ENCODE measurements at regions not wholly inside any gene's neighbourhood (a gene's known extent, or its start where the extent isn't known, plus 50 kb on each side); places are given as distances from the start of the nearest gene placed in this dataset.
"Not testable (repeated sequence)": the region's sequence is repeated elsewhere in the genome, so short reads cannot be mapped to it uniquely, and the experiment has no call there.

DNA sequence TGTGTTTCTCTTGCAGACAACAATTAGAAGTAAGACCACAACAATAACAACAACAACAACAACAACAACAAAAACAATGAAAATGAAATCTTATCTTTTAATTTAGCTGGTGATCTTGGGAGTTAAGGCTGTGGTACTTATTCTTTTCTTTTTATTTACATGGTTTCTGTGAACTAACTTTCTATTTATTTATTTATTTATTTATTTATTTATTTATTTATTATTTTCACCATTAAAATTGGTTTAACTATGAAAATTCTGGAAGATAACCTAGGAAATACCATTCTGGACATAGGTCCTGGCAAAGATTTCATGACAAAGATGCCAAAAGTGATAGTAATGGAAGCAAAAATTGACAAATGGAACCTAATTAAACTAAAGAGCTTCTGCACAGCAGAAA lies 102.5 kb upstream of the PNPT1 start:
- H3K4me1 ChIP-seq (ENCODE audit: control insufficient read depth, extremely low read depth, insufficient read depth, low read length) = no peaks in the 10 kb centered on the region
- no peaks in the 10 kb centered on the region for H3K79me2 ChIP-seq (ENCODE audit: control insufficient read depth, insufficient read depth, low read length)
- H3K9ac ChIP-seq (ENCODE audit: control insufficient read depth, extremely low read depth, insufficient read depth, low read length) = no peak overlapping the region
- H3K9me1 ChIP-seq (ENCODE audit: control insufficient read depth, extremely low read depth, insufficient read depth, low read length) = no peaks in the 10 kb centered on the region
- no peak overlapping the region for H2AFZ ChIP-seq (ENCODE audit: control insufficient read depth, low read length)
- no peaks in the 10 kb centered on the region for H3K27me3 ChIP-seq (ENCODE audit: control insufficient read depth, extremely low read depth, insufficient read depth, low read length)
- no peak overlapping the region for H3K4me2 ChIP-seq (ENCODE audit: control insufficient read depth, extremely low read depth, insufficient read depth, low read depth, low read length)
- no peaks in the 10 kb centered on the region for H3K36me3 ChIP-seq (ENCODE audit: control insufficient read depth in 2 of 2, extremely low read depth in 1 of 2, insufficient read depth in 2 of 2, low read length in 2 of 2)
- no peaks in the 10 kb centered on the region for H4K20me1 ChIP-seq (ENCODE audit: control insufficient read depth, extremely low read depth, insufficient read depth, low read length)
- DNase-seq (ENCODE audit: low read depth, low spot score) = no peak
- H3K4me3 ChIP-seq (ENCODE audit: control insufficient read depth in 2 of 3, extremely low read depth in 1 of 3, insufficient read depth in 2 of 3, low read depth in 1 of 3, low read length in 3 of 3) = no peak overlapping the region
- no peak overlapping the region for H3K27ac ChIP-seq (ENCODE audit: control insufficient read depth, insufficient read depth, low read length)
- H3K9me3 ChIP-seq (ENCODE audit: control insufficient read depth, low read depth, low read length) = no peaks in the 10 kb centered on the region
- FAIRE-seq = no peak
- dilution Hi-C loops (cut with MboI; ENCODE audit: extremely low pct_ligation_motif_present, low sequenced_read_pairs) = no loop called here
- TF ChIP-seq, protein P1, sequence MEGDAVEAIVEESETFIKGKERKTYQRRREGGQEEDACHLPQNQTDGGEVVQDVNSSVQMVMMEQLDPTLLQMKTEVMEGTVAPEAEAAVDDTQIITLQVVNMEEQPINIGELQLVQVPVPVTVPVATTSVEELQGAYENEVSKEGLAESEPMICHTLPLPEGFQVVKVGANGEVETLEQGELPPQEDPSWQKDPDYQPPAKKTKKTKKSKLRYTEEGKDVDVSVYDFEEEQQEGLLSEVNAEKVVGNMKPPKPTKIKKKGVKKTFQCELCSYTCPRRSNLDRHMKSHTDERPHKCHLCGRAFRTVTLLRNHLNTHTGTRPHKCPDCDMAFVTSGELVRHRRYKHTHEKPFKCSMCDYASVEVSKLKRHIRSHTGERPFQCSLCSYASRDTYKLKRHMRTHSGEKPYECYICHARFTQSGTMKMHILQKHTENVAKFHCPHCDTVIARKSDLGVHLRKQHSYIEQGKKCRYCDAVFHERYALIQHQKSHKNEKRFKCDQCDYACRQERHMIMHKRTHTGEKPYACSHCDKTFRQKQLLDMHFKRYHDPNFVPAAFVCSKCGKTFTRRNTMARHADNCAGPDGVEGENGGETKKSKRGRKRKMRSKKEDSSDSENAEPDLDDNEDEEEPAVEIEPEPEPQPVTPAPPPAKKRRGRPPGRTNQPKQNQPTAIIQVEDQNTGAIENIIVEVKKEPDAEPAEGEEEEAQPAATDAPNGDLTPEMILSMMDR (optimal IDR thresholded peaks at IDR 0.05 in 1 of 3, IDR thresholded peaks at IDR 0.05 in 1 of 3, conservative IDR thresholded peaks at IDR 0.05 in 1 of 3; ENCODE audit: extremely low read depth in 1 of 3, insufficient read depth in 2 of 3, low read length in 3 of 3) = no peak
- TF ChIP-seq EZH2 (IDR thresholded peaks at IDR 0.05; ENCODE audit: low read length) = no peak

DNA sequence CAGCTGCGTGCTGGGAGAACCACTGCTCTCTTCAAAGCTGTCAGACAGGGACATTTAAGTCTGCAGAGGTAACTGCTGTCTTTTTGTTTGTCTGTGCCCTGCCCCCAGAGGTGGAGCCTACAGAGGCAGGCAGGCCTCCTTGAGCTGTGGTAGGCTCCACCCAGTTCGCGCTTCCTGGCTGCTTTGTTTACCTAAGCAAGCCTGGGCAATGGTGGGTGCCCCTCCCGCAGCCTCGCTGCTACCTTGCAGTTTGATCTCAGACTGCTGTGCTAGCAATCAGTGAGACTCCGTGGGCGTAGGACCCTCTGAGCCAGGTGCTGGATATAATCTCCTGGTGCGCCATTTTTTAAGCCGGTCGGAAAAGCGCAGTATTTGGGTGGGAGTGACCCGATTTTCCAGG lies 100.0 kb upstream of the PNPT1 start:
- H3K9me1 ChIP-seq (ENCODE audit: control insufficient read depth, extremely low read depth, insufficient read depth, low read length); H3K9ac ChIP-seq (ENCODE audit: control insufficient read depth, extremely low read depth, insufficient read depth, low read length); dilution Hi-C loops (cut with MboI; ENCODE audit: extremely low pct_ligation_motif_present, low sequenced_read_pairs); H2AFZ ChIP-seq (ENCODE audit: control insufficient read depth, low read length); H3K9me3 ChIP-seq (ENCODE audit: control insufficient read depth, low read depth, low read length); H3K27me3 ChIP-seq (ENCODE audit: control insufficient read depth, extremely low read depth, insufficient read depth, low read length); H4K20me1 ChIP-seq (ENCODE audit: control insufficient read depth, extremely low read depth, insufficient read depth, low read length); H3K4me2 ChIP-seq (ENCODE audit: control insufficient read depth, extremely low read depth, insufficient read depth, low read depth, low read length); H3K36me3 ChIP-seq (ENCODE audit: control insufficient read depth in 2 of 2, extremely low read depth in 1 of 2, insufficient read depth in 2 of 2, low read length in 2 of 2); FAIRE-seq; H3K4me3 ChIP-seq (ENCODE audit: control insufficient read depth in 2 of 3, extremely low read depth in 1 of 3, insufficient read depth in 2 of 3, low read depth in 1 of 3, low read length in 3 of 3); H3K79me2 ChIP-seq (ENCODE audit: control insufficient read depth, insufficient read depth, low read length); DNase-seq (ENCODE audit: low read depth, low spot score); H3K4me1 ChIP-seq (ENCODE audit: control insufficient read depth, extremely low read depth, insufficient read depth, low read length); H3K27ac ChIP-seq (ENCODE audit: control insufficient read depth, insufficient read depth, low read length): not testable (repeated sequence)

DNA sequence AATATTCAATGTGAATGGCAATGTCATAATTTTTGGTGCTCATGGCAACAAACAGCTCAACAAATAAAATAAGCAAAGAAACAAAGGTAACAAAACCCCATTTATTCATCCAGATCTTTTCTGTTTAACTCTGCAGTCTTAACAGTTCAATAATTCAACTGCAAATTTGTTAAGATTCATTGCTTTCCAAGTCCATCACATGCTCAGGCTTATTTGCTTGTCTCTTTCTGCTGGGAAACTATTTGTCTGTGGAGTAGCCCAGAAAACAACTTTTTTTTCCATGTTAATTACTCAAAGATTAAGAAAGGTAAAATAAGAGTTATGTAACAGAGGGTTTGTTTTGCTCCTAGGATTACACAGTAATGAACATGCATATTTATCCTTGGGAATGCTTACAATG lies 92.6 kb upstream of the PNPT1 start:
- no peaks in the 10 kb centered on the region for H4K20me1 ChIP-seq (ENCODE audit: control insufficient read depth, extremely low read depth, insufficient read depth, low read length)
- H3K4me3 ChIP-seq (ENCODE audit: control insufficient read depth in 2 of 3, extremely low read depth in 1 of 3, insufficient read depth in 2 of 3, low read depth in 1 of 3, low read length in 3 of 3) = no peak overlapping the region
- no peaks in the 10 kb centered on the region for H3K9me3 ChIP-seq (ENCODE audit: control insufficient read depth, low read depth, low read length)
- FAIRE-seq (no peak), DNase-seq (ENCODE audit: low read depth, low spot score) (no peak)
- H3K9ac ChIP-seq (ENCODE audit: control insufficient read depth, extremely low read depth, insufficient read depth, low read length) = no peak overlapping the region
- TF ChIP-seq, protein P1 (optimal IDR thresholded peaks at IDR 0.05 in 1 of 3, IDR thresholded peaks at IDR 0.05 in 1 of 3, conservative IDR thresholded peaks at IDR 0.05 in 1 of 3; ENCODE audit: extremely low read depth in 1 of 3, insufficient read depth in 2 of 3, low read length in 3 of 3) = no peak
- TF ChIP-seq EZH2 (IDR thresholded peaks at IDR 0.05; ENCODE audit: low read length) = no peak
- H3K27ac ChIP-seq (ENCODE audit: control insufficient read depth, insufficient read depth, low read length) = no peak overlapping the region
- H3K79me2 ChIP-seq (ENCODE audit: control insufficient read depth, insufficient read depth, low read length) = no peaks in the 10 kb centered on the region
- no peak overlapping the region for H2AFZ ChIP-seq (ENCODE audit: control insufficient read depth, low read length)
- H3K4me2 ChIP-seq (ENCODE audit: control insufficient read depth, extremely low read depth, insufficient read depth, low read depth, low read length) = no peak overlapping the region
- dilution Hi-C loops (cut with MboI; ENCODE audit: extremely low pct_ligation_motif_present, low sequenced_read_pairs) = no loop called here
- no peaks in the 10 kb centered on the region for H3K9me1 ChIP-seq (ENCODE audit: control insufficient read depth, extremely low read depth, insufficient read depth, low read length)
- H3K36me3 ChIP-seq (ENCODE audit: control insufficient read depth in 2 of 2, extremely low read depth in 1 of 2, insufficient read depth in 2 of 2, low read length in 2 of 2) = no peaks in the 10 kb centered on the region
- no peaks in the 10 kb centered on the region for H3K27me3 ChIP-seq (ENCODE audit: control insufficient read depth, extremely low read depth, insufficient read depth, low read length)
- peaks cover 3% of the 10 kb centered on the region for H3K4me1 ChIP-seq (ENCODE audit: control insufficient read depth, extremely low read depth, insufficient read depth, low read length)

DNA sequence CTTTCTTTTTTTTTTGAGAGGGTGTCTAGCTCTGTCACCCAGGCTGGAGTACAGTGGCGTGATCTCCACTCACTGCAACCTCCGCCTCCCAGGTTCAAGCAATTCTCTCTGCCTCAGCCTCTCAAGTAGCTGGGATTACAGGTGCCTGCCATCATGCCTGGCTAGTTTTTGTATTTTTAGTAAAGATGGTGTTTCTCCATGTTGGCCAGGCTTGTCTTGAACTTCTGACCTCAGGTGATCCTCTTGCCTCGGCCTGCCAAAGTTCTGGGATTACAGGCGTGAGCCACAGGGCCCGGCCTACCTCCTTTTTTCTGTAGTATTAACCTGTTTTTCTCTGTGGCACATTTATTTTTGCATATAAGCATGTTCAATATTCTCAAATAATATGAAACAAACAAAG lies 90.1 kb upstream of the PNPT1 start:
- dilution Hi-C loops (cut with MboI; ENCODE audit: extremely low pct_ligation_motif_present, low sequenced_read_pairs); H3K27me3 ChIP-seq (ENCODE audit: control insufficient read depth, extremely low read depth, insufficient read depth, low read length); DNase-seq (ENCODE audit: low read depth, low spot score); H3K9ac ChIP-seq (ENCODE audit: control insufficient read depth, extremely low read depth, insufficient read depth, low read length); H3K36me3 ChIP-seq (ENCODE audit: control insufficient read depth in 2 of 2, extremely low read depth in 1 of 2, insufficient read depth in 2 of 2, low read length in 2 of 2); H3K27ac ChIP-seq (ENCODE audit: control insufficient read depth, insufficient read depth, low read length); H3K9me3 ChIP-seq (ENCODE audit: control insufficient read depth, low read depth, low read length); H3K4me2 ChIP-seq (ENCODE audit: control insufficient read depth, extremely low read depth, insufficient read depth, low read depth, low read length); FAIRE-seq; H3K4me3 ChIP-seq (ENCODE audit: control insufficient read depth in 2 of 3, extremely low read depth in 1 of 3, insufficient read depth in 2 of 3, low read depth in 1 of 3, low read length in 3 of 3); H3K9me1 ChIP-seq (ENCODE audit: control insufficient read depth, extremely low read depth, insufficient read depth, low read length); H2AFZ ChIP-seq (ENCODE audit: control insufficient read depth, low read length); H4K20me1 ChIP-seq (ENCODE audit: control insufficient read depth, extremely low read depth, insufficient read depth, low read length); H3K79me2 ChIP-seq (ENCODE audit: control insufficient read depth, insufficient read depth, low read length): not testable (repeated sequence)
- H3K4me1 ChIP-seq (ENCODE audit: control insufficient read depth, extremely low read depth, insufficient read depth, low read length) = peaks cover 22% of the 10 kb centered on the region
